ENCODE measurements at regions not wholly inside any gene's neighbourhood (a gene's known extent, or its start where the extent isn't known, plus 50 kb on each side); places are given as distances from the start of the nearest gene placed in this dataset.

DNA sequence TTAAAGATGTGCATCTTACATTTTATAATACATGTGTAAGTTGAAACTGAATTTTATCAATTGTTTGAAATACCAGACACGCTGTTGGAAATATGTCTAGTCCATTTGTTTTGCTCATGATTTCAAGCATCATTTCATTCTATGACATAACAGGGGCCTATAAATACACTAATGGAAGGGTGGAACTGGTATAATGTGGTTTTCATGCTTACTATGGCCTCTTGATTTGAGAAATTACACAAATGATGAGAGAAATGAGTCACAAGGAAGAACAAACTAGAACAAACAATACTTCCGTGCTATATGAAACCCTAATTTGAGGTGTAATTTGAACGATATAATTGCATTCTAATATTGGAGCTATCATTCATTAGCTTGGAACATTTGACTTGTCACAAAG lies 663.4 kb downstream of the SLC16A7 start:
- no peak for DNase-seq

DNA sequence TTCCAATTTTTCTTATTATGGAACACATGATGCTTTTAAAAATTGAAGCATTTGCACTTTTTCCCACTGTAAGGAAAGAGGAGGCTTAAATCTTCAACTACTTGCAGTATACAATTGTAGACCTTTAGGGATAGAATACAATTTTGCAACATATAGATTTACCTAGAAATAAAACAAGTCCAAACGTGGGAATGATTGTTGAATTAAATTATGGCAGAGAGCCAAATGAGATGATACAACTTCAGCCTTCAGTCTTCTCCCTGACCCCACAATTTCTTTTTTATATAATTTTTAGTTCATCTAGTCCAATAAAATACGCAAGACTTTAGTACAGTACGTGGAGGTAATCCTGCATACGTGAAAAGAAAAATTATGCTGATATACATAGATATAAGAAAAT lies 666.5 kb downstream of the SLC16A7 start:
- DNase-seq, result no peak

DNA sequence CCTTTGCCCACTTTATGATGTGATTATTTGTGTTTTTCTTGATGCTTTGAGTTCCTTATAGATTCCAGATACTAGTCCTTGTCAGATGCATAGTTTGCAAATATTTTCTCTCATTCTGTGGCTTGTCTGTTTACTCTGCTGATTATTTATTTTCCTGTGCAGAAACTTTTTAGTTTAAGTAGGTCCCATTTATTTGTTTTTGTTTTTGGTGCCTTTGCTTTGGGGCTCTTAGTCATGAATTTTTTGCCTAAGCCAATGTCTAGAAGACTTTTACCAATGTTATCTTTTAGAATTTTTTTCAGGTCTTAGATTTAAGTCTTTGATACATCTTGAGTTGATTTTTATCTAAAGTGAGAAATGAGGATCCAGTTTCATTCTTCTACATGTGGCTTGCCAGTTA lies 667.3 kb downstream of the SLC16A7 start:
- DNase-seq, result no peak

DNA sequence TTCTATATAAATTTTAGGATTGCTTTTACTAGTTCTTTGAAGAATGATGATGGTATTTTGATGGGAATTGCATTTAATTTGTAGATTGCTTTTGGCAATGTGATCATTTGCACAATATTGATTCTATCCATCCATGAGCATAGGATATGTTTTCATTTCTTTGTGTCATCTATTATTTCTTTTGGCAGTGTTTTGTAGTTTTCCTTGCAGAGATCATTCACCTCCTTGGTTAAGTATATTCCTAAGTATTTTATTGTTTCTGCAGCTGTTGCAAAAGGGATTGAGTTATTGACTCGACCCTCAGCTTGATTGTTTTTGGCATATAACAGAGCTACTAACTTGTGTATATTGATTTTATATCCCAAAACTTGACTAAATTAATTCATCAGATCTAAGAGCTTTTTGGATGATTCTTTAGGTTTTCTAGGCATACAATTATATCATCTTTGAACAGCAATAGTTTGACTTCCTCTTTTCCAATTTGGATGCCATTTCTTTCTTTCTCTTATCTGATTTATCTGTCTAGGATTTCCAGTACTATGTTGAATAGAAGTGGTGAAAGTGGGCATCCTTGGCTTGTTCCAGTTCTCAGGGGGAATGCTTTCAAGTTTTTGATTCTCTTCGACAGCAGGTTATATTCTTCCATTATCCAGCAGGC lies 668.1 kb downstream of the SLC16A7 start:
- DNase-seq, result no peak

DNA sequence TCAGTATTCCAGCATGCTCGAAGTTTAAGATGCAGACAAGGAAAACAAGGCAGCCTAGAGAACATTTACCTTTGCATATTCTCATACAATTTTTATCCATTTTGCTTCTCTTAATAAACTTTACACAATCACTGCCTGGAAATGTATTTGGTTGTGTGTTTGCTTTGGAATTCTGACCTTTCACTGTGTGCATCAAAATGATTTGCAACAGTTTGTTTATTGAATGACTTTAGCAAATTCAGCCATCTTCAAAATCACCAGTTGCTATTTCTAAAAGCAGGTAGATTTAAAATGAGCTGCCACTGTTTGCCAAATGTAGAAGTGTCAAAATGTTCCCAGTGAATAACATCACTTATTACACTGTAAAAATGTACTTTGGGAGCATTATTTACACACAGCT lies 669.9 kb downstream of the SLC16A7 start:
- no peak for DNase-seq

DNA sequence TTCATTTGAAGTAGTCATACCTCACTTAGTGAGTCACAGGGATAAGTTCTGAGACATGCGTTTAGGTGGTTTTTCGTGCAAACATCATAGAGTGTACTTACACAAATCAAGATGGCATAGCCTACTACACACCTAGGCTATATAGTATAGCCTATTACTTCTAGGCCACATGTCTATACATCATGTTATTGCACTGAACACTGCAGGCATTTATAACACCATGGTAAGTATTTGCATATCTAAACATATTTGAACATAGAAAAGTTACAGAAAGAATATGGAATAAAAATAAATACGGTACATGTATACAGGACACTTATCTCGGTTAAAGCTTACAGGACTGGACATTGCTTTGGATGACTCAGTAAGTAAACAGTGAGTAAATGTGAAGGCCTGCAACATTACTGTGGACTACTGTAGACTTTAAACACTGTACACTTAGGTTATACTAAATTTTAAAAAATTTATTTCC lies 670.6 kb downstream of the SLC16A7 start:
- DNase-seq, result no peak

DNA sequence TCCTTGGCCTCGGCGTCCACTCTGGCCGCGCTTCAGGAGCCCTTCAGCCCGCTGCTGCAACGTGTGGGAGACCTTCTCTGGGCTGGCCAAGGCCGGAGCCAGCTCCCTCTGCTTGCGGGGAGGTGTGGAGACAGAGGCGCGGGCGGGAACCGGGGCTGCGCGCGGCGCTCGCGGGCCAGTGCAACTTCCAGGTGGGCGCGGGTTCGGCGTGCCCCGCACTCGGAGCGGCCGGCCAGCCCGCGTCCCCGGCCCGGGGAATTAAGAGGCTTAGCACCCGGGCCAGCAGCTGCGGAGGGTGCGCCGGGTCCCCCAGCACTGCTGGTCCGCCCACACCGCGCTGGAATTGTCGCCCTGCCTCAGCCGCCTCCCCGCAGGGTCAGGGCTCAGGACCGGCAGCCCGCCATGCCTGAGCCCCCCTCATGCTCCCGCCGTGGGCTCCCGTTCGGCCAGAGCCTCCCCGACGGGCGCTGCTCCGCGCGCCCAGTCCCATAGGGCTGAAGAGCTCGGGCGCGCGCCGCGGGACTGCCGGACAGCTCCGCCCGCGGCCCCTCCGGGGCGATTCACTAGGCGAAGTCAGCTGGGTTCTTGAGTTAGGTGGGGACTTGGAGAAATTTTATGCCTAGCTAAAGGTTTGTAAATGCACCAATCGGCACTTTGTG lies 673.9 kb downstream of the SLC16A7 start:
- no peak for DNase-seq

DNA sequence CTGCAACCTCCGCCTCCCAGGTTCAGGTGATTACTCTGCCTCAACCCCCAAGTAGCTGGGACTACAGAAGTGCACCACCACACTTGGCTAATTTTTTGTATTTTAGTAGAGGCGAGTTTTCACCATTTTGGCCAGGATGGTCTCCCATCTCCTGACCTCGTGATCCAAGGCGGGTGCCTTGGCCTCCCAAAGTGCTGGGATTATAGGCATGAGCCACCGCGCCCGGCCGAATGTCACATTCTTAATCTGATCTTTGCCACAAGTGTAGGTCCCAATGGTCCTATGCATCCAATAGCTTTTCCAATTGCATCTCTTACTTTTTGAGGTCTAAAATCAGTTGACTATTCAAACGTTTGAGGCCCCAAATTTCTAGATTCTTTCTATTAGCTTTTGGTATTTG lies 676.0 kb downstream of the SLC16A7 start:
- no peak for DNase-seq

DNA sequence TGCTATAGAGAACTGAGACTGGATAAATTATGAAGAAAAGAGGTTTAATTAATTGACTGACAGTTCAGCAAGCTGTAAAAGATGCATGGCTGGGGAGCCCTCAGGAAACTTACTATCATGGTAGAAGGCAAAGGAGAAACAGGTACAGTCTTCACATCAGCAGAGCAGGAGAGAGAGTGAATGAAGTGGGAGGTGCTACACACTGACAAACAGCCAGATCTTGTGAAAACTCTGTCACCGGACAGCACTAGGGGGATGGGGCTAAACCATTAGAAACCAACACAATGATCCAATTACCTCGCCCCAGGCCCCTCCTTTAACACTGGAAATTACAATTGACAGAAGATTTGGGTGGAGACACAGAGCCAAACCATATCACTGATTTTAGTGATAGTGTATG lies 682.4 kb downstream of the SLC16A7 start:
- no peak for DNase-seq

DNA sequence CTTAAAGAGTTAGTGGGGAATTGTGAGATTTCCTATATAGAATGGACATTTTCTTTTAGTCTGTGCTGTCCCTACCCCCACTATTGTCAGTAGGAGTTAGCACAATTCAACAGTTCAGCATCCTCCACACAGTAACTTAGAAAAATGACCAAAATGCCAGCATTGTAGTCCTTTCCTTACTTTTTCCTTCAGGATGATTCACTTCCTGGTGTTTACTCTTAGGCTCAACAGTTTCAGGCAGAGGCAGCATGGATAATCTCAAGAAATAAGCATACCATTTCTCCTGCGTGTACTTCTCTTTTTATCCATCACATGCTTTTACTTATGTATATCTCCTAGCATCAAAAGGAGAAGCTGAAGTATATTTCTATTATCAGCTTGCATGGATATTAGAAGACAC lies 683.4 kb downstream of the SLC16A7 start:
- no peak for DNase-seq

DNA sequence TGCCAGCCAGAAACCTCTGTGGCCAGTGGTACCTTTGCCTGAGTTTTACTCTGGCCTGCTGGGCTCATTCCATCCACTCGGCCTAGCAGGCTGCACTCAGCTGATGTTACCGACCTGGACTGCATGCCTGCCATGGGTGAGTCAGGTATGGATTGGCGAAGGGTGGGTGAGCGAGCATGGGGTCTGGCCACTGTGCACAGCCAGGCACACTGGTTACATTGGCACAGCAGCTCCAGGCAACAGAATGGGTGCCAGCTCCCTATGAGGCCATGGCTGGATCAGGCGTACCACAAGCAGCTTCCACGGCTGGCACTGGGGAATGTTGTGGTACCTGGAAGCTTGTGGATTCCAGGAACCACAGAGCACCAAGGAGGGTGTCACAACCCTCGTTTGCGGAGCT lies 685.7 kb downstream of the SLC16A7 start:
- no peak for DNase-seq

DNA sequence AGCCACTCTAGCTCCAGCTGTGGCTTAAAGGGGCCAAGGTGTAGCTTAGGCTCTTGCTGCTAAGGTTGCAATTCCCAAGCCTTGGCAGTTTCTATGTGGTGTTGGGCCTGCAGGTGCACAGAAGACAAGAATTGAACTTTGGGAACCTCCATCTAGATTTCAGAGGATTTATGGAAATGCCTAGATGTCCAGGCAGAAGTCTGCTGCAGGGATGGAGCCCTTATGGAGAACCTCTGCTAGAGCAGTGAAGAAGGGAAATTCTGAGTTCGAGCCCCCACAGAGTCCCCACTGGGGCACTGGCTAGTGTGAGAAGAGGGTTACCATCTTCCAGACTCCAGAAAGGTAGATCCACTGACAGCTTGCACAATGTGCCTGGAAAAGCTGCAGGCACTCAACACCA lies 694.7 kb downstream of the SLC16A7 start:
- DNase-seq, result no peak

DNA sequence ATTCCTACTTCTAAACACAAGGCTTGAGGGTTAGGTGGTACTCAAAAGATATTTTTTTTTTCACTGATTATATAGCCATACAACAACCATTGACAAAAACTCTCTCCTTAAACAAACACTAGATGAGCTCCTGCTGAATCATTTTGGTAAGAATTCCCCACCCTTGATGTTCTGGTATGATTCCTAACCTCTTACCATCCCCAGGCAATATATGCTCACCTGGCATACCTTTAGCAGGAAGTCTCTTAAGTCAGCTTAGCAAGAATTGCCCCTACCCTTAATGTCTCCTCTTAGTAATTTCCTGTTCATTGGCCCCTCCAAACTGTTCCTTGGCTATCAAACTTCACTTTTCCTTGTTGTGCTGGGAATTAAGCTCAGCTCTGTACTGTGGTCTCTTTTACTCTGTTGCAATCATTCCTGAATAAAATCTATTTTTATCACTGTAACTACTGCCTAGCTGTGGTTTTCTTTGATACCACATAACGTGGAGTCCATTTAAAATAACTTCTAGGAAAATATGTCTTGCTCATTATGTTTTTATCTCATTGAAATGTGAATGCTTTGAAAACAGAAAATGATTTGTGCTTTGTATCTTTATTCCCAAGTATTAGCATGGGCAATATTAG lies 712.6 kb downstream of the SLC16A7 start:
- no peak for DNase-seq

DNA sequence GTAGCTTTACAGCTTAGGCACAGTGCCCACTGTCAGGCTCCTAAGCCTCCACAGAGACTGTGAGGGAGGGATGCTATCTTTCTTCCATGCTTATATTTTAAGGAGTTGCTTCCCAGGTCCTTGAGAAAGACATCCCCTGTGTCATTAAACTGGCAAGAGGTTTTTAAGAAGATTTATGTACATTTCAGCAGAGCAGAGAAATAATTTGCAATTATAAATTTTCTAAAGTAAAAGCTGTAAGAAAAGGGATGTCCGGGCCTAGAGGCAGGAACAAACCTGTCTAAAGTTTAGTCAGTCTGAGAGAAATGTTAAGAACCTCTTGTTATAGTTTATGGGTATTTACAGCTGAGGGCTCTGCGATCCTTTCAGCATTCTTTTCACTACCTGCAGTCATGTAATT lies 716.1 kb downstream of the SLC16A7 start:
- no peak for DNase-seq

DNA sequence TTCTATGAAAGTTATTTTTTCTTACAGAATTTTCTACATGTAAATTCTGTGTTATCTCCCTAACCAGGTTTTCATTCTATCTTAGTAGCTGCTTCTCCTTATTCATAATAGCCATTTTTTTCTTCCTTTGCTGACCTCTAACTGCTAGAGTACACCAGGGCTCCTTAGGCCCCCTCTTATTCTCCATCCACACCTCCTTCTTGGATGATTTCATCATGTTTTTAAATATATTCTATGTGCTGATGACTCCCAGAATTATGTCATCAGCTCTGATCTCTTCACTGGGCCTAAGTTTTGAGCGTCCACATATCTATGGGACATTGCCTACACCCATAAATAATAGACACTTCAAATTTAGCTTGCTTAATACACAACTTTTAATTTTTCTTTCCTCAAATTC lies 721.5 kb downstream of the SLC16A7 start:
- no peak for DNase-seq

DNA sequence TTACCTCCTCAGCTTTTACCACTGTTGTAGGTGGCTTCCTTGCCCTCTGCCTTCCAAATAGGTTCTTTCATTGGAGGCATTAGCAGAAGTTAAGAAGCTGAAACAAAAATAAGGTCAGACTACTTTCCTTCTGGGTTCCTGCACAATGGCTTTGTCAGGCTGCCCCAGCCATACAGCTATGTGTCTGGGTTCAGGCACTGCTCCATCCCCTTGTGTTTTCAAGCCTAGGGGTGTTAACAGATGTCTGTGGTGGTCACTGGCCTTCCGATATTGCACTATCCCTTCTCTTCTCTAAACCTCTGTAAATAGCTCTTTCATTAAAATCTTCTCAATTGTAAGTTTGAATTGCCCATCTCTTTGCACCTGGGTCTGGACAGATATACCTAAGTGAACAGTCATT lies 728.9 kb downstream of the SLC16A7 start:
- no peak for DNase-seq

DNA sequence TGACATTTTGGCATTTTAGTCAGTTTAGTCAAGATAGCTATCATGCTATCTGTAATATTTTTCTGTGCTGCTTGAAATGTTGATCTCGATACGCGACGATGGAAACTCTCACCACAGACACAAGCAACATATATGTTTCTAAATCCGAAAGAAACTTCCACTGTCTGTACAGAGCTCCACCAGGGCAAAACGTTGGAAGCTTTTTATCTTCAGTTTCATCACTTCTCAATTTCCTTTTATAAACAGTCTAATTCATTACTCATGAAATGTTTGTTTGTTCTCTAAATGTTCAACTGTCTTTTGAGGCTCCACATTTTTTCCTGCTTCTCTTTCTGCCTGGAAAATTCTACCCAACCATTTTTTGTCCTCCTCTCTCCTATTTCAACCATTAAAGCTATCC lies 737.6 kb downstream of the SLC16A7 start:
- DNase-seq, result no peak

DNA sequence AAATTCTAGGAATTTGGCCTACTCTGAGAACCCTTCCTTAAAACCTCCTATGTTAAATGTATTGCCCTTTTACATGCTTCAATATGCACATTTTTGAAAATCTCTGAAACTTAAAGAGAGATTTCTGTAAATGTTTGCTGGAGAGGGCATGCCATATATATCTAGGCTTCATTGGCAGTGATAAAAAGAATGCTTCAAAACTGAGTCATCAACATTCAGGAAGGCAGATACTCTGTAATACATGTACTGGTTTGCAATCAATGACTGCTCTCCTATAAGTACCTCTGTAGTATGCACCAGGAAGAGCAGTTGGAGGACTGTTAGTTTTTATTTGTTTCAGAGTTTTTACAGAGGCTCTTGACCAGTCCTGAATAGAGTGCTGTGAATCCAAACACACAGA lies 739.9 kb downstream of the SLC16A7 start:
- no peak for DNase-seq

DNA sequence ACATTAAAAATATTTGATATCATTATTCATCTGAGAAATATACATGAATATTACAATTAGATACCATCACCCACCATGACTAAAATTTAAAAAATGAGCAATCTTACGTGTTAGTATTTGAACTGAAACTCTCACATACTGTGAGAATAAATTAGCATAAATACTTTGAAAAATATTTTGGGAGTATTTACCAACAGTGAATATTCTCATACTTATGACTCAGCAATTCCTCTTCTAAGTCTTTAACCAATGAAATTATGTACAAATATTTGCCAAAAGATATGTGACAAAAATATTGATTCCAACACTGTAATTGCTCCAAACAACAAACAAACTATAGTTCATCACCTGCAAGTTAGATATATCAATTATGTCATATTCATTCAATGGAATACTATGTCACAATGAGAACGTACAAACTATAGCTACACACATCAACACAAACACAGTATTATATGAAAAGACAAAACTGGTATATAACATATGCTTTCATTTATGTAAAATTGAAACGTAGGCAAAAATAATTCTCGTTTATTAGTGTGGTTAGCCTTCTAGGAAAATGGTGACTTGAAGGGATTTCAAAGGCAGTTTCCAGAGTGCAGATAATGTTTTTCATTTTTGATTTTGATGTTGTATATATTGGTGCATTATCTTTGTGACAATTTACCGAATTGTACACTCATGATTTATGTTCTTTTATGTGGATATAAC lies 742.2 kb downstream of the SLC16A7 start:
- no peak for DNase-seq

DNA sequence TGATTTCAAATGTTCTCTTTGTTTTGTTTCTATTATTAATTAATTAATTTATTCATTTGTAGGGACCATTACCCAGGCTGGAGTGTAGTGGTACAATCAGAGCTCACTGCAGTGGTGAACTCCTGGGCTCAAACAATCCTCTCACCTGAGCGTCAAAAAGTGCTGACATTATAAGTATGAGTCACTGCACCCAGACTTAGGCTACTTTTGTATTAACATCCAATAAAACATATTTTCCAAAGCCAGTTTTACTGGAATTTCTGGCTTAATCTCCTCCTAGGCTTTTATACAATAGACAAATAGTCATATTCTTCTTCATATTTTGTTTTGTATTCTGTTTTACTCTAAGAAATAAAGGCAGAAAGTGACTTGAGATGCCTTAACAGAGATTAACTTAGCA lies 749.6 kb downstream of the SLC16A7 start:
- no peak for DNase-seq

DNA sequence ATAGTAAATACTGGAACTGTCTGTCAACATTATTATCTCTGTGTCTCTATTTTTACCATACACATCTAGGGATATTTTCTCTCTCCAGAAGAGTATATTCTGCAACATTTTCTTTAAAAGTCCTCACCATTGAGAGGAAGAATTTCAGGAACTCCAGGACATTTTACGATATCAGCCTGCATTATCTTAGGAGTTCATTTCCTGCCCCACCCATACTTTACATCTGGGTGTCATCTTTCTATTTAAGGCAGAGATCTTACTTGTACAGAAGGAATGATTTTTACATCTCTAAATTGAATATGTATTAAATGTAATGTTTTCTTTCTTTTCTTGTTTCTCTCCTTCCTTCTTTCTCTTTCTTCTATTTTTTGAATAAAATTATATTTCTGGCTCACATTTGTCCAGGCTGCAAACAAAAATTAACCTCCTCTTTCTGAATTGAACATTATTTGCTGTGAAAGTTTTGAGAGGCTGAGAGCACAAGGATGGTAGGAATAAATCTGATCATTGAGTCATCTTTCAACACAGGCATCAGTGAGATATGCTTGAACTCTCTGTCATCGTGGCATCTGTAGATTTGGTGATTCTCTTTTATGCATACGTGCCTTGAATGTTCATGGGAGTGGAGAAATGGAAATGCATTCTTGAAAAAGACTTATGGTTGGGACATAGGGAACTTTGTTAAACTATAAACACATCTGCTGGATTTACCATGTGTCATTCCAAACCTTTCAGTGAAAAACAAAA lies 753.6 kb downstream of the SLC16A7 start:
- DNase-seq, result no peak

DNA sequence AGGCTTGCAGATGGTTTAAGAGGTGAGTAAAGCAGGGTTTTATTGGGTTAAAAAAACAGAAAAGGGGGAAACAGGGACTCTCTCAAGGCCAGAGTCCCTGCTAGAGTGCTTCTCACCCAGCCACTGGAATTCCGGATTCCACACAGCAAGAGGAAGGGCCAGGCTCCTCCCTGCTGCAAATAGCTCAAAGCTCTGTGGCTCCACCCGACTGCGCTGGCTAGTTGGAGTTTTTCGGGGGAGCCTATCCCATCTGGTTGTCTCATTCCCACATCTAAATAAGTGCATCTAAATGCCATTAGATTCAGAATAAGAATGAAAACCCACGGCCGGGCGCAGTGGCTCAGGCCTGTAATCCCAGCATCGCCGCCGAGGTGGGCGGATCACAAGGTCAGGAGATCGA lies 791.5 kb downstream of the SLC16A7 start:
- DNase-seq, result no peak

DNA sequence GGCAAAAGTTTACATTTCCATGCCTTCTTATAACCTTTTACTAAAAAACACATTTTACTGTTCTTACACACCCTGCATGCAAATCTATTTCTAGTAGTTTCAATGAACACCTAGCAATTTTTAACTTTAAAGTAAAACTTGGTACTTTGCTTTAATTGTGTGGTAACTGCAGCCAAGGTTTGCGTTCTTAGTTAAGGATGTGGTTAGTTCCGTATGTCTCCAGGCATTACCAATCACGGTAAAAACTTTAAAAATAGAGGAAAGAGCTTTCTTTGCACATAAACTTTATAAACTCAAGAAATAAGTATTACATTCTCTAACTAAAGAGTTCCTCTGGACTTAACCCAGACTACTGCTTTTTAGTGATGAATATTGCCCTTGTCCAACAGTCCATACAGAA lies 795.2 kb downstream of the SLC16A7 start:
- DNase-seq, result no peak
